ENCODE measurements at regions not wholly inside any gene's neighbourhood (a gene's known extent, or its start where the extent isn't known, plus 50 kb on each side); places are given as distances from the start of the nearest gene placed in this dataset.

GRCh38 chr20:22653658-22654642 is 69.6 kb upstream of the FOXA2 start:
- Histone ChIP-seq H3K4me1 (ENCODE audit: insufficient read depth, low read length) (no peaks in the 10 kb centered on the region; the same call in 1 of the 2 replicates), H3K23ac (ENCODE audit: insufficient read length, low read depth, low read length) (no peak overlapping the region), H3K79me2 (ENCODE audit: insufficient read depth, low read length) (no peaks in the 10 kb centered on the region), H4K20me1 (ENCODE audit: control insufficient read depth, insufficient read depth, insufficient read length) (no peaks in the 10 kb centered on the region), H3T11ph (ENCODE audit: low read length) (no peak overlapping the region), H2BK5ac (ENCODE audit: insufficient read length, low read length) (no peak overlapping the region), H2BK12ac (ENCODE audit: insufficient read length, low read depth, low read length) (no peak overlapping the region), H2BK15ac (ENCODE audit: low read depth, low read length) (no peak overlapping the region), H3K23me2 (ENCODE audit: insufficient read length, low read depth, low read length, poor library complexity, severe bottlenecking) (no peaks in the 10 kb centered on the region), H3K4me2 (ENCODE audit: insufficient read depth, insufficient read length, low read length) (no peak overlapping the region), H2BK120ac (ENCODE audit: low read depth, low read length, poor library complexity, severe bottlenecking) (no peak overlapping the region), H3K27ac (ENCODE audit: insufficient read length, low read depth, low read length) (no peak overlapping the region), H4K91ac (ENCODE audit: insufficient read length, low read depth, low read length) (no peak overlapping the region), H4K5ac (ENCODE audit: insufficient read length, low read depth, low read length) (no peak overlapping the region), H2AK5ac (ENCODE audit: insufficient read length, low read length) (no peak overlapping the region), H2BK20ac (ENCODE audit: low read depth, low read length, poor library complexity, severe bottlenecking) (no peak overlapping the region), H3K14ac (ENCODE audit: insufficient read depth, low read length) (no peak overlapping the region), H3K4ac (ENCODE audit: low read depth, low read length) (no peak overlapping the region), H2AFZ (ENCODE audit: low read length) (no peak overlapping the region), H3K9ac (ENCODE audit: extremely low read depth, insufficient read length, low read length) (no peak overlapping the region), H3K79me1 (ENCODE audit: insufficient read depth, low read depth, low read length, poor library complexity, severe bottlenecking) (no peaks in the 10 kb centered on the region), H4K8ac (replicated peaks; ENCODE audit: insufficient read length, low read depth, low read length) (no peak overlapping the region), H3K9me3 (ENCODE audit: control insufficient read depth, low read depth, low read length) (no peaks in the 10 kb centered on the region), H3K18ac (ENCODE audit: insufficient read length, low read depth, low read length) (no peak overlapping the region), H3K27me3 (ENCODE audit: insufficient read depth, low read length) (no peaks in the 10 kb centered on the region), H3K56ac (ENCODE audit: insufficient read length, low read depth, low read length) (no peak overlapping the region)
- Mint-ChIP-seq H3K27me3 (ENCODE audit: low read depth) (peaks cover 18% of the 10 kb centered on the region), H3K27ac (no peak overlapping the region), H3K9me3 (no peaks in the 10 kb centered on the region; a peak in 1 of 5 replicates), H3K4me1 (peaks cover 9 to 20% of the 10 kb centered on the region in 2 experiments), H3K36me3 (ENCODE audit: insufficient read depth in 1 of 3, low read depth in 3 of 3) (no peaks in the 10 kb centered on the region), H3K4me3 (no peak overlapping the region)
- no peak for DNase-seq
- no peak for TF ChIP-seq CTCF (conservative IDR thresholded peaks at IDR 0.05)
- WGBS (ENCODE audit: extremely low coverage, insufficient read length, low lambda C conversion rate) = no CpG with 5 or more reads among the region's 21 CpGs
